ENCODE measurements at regions not wholly inside any gene's neighbourhood (a gene's known extent, or its start where the extent isn't known, plus 50 kb on each side); places are given as distances from the start of the nearest gene placed in this dataset.

DNA sequence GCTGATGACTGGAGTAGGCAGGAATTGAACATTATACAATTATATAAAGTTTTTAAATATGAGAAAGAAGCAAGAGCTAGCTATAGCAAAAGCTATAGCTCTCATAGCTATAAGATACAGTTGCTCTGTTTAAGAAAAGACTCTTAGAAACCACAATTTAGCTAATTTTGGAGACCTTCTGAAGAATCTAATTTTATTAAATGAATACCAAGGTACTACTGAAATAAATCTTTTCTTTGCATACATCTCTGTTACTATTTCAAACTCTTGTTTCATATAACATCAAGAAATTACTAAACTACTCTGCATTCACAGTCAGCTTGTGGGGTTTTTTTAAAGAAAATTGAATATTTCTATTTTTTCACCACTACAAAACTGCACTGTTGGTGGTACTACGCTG, 568.7 kb upstream of the MARCKS start:
- Histone ChIP-seq H3K27ac (replicated peaks in 1 of 4) (no peak overlapping the region), H3K4me1 (peaks cover 0 to 9% (median 0%) of the 10 kb centered on the region in 4 donors), H3K4me3 (no peak overlapping the region), H3K36me3 (no peaks in the 10 kb centered on the region), H3K27me3 (no peaks in the 10 kb centered on the region), H3K9me3 (peaks cover 0 to 9% (median 3%) of the 10 kb centered on the region in 4 donors)
- intact Hi-C loops (cut with DNase I), result no loop called here
- DNase-seq (ENCODE audit: extremely low spot score), result no peak
- no peak for TF ChIP-seq POLR2A (IDR thresholded peaks at IDR 0.05; ENCODE audit: low read depth)
- no peak for TF ChIP-seq POLR2AphosphoS5 (IDR thresholded peaks at IDR 0.05)
- TF ChIP-seq, protein P1, sequence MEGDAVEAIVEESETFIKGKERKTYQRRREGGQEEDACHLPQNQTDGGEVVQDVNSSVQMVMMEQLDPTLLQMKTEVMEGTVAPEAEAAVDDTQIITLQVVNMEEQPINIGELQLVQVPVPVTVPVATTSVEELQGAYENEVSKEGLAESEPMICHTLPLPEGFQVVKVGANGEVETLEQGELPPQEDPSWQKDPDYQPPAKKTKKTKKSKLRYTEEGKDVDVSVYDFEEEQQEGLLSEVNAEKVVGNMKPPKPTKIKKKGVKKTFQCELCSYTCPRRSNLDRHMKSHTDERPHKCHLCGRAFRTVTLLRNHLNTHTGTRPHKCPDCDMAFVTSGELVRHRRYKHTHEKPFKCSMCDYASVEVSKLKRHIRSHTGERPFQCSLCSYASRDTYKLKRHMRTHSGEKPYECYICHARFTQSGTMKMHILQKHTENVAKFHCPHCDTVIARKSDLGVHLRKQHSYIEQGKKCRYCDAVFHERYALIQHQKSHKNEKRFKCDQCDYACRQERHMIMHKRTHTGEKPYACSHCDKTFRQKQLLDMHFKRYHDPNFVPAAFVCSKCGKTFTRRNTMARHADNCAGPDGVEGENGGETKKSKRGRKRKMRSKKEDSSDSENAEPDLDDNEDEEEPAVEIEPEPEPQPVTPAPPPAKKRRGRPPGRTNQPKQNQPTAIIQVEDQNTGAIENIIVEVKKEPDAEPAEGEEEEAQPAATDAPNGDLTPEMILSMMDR (IDR thresholded peaks at IDR 0.05), result no peak
- TF ChIP-seq EP300 (IDR thresholded peaks at IDR 0.05), result no peak
- 84% methylated on average over 1 of the region's 1 CpG for WGBS

DNA sequence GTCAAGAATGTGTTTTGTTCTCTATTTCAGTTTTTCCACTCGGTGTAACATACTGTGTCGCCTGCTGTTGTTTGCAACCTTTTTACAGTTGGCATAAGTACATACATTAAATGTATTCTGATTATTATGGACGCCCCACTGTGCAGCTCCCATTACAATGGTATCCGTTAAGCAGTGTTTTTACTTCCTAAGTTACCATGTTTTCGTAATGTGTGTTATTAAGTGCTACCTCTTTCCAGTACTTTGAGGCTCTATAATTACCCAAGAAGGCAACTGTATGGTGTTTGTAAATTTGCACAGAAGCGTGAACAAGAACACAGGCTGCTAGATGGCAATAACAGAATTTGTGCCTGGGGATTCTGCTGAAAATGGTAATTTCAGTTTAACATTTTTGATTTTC, 568.0 kb upstream of the MARCKS start:
- intact Hi-C loops (cut with DNase I), result no loop called here
- H3K9me3 ChIP-seq, result peaks cover 0 to 9% (median 3%) of the 10 kb centered on the region in 4 donors
- H3K4me3 ChIP-seq, result no peak overlapping the region
- no peak for TF ChIP-seq POLR2A (IDR thresholded peaks at IDR 0.05; ENCODE audit: low read depth)
- TF ChIP-seq, protein P1 (IDR thresholded peaks at IDR 0.05), result no peak
- TF ChIP-seq EP300 (IDR thresholded peaks at IDR 0.05), result no peak
- no peak for TF ChIP-seq POLR2AphosphoS5 (IDR thresholded peaks at IDR 0.05)
- DNase-seq (ENCODE audit: extremely low spot score), result no peak
- no peaks in the 10 kb centered on the region for H3K27me3 ChIP-seq
- WGBS, result 95% methylated on average over 6 of the region's 6 CpGs
- H3K36me3 ChIP-seq, result no peaks in the 10 kb centered on the region
- H3K4me1 ChIP-seq, result peaks cover 0 to 9% (median 0%) of the 10 kb centered on the region in 4 donors
- H3K27ac ChIP-seq (replicated peaks in 1 of 4), result no peak overlapping the region

DNA sequence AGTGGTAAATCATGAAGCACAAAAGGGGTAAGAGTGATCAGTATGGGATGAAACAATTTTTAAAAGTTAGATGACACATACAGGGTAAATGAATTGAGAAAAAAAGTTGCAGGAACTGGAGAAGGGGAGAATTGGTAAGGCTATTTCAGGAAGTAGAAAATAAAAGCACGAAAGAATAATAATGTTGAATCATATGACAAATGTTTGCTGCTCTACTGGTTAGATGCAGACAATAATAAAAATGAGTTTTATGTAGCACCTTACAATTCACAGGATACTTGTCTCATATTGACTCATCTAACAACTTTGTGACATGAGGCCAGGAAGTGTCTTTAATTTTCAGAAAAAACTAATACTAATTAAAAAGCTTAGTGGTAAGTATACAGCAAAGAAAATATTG, 566.5 kb upstream of the MARCKS start:
- Histone ChIP-seq H3K27me3 (no peaks in the 10 kb centered on the region), H3K4me3 (no peak overlapping the region), H3K4me1 (peaks cover 0 to 9% (median 0%) of the 10 kb centered on the region in 4 donors), H3K27ac (replicated peaks in 1 of 4) (no peak overlapping the region), H3K9me3 (peaks cover 0 to 9% (median 3%) of the 10 kb centered on the region in 4 donors), H3K36me3 (no peaks in the 10 kb centered on the region)
- no peak for DNase-seq (ENCODE audit: extremely low spot score)
- intact Hi-C loops (cut with DNase I), result no loop called here
- TF ChIP-seq, protein P1 (IDR thresholded peaks at IDR 0.05), result no peak
- TF ChIP-seq POLR2AphosphoS5 (IDR thresholded peaks at IDR 0.05), result no peak
- TF ChIP-seq POLR2A (IDR thresholded peaks at IDR 0.05; ENCODE audit: low read depth), result no peak
- TF ChIP-seq EP300 (IDR thresholded peaks at IDR 0.05), result no peak
- WGBS, result 93% methylated on average over 1 of the region's 1 CpG

DNA sequence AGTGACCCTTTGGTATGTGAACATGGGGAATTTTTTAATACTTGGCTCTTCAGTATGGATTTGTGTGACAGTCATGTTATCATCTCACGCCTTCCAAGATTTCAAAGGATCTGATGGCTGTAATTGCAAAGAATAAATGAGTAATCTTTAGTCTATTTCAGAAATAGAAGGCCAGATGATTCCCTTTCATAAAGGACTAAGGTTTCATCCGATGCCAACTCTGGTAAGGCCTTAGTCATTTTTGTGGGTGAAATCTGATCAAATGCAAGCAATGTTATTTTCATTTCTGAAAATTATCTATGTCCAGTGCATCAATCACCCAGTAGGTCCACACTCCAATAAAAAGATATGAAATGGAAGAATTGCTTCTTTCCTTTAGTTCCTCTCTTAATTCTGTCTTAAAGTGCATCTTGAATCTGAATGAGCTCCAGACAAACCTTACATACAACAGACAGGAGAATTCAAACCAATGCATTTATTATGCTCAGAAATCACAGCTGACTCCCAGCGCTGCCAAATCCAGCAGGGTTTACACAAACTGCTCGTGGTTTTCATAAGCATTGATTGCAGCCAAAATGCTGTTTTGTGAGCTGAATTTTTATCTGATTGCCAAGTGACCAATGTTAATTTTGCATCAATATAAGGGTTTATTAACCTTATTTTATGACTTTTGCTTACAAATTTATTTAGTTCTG, 565.2 kb upstream of the MARCKS start:
- H3K9me3 ChIP-seq, result peaks cover 0 to 3% (median 0%) of the 10 kb centered on the region in 4 donors
- H3K36me3 ChIP-seq, result no peaks in the 10 kb centered on the region
- no peak overlapping the region for H3K27ac ChIP-seq (replicated peaks in 1 of 4)
- no peak overlapping the region for H3K4me3 ChIP-seq
- TF ChIP-seq EP300 (IDR thresholded peaks at IDR 0.05) (no peak), POLR2A (IDR thresholded peaks at IDR 0.05; ENCODE audit: low read depth) (no peak), POLR2AphosphoS5 (IDR thresholded peaks at IDR 0.05) (no peak)
- TF ChIP-seq, protein P1 (IDR thresholded peaks at IDR 0.05), result no peak
- no peaks in the 10 kb centered on the region for H3K27me3 ChIP-seq
- WGBS, result 61% methylated on average over 4 of the region's 4 CpGs
- intact Hi-C loops (cut with DNase I), result no loop called here
- peaks cover 0 to 9% (median 0%) of the 10 kb centered on the region in 4 donors for H3K4me1 ChIP-seq
- DNase-seq (ENCODE audit: extremely low spot score), result no peak
